B cell (primary cell): ENCODE measurements at regions not wholly inside any gene's neighbourhood (a gene's known extent, or its start where the extent isn't known, plus 50 kb on each side); places are given as distances from the start of the nearest gene placed in this dataset.
"Not testable (repeated sequence)": the region's sequence is repeated elsewhere in the genome, so short reads cannot be mapped to it uniquely, and the experiment has no call there.

ENCODE experiments used
- ATAC-seq: fragments of 200-7000 bp; cut with Tn5 transposase; one replicate; pipeline ENCODE4 v1.10.0; 2021; ENCODE audit warnings: low read depth, mild to moderate bottlenecking, moderate number of reproducible peaks, moderate library complexity
- CTCF ChIA-PET: fragments of 350-600 bp; sonication (Branson Sonifier 250); formaldehyde crosslinking; loops from one replicate; lab custom pipeline; 2021; ENCODE audit warnings: antibody characterized with exemption, inconsistent platforms; lab: Charles Lee
- POLR2A ChIA-PET: fragments of 350-600 bp; sonication (Branson Sonifier 250); formaldehyde crosslinking; loops from one replicate; lab custom pipeline; 2021; ENCODE audit warnings: antibody characterized with exemption; lab: Charles Lee
- DNase-seq: peaks from one replicate; pipeline ENCODE4 v3.0.0; 2013
- H2AFZ ChIP-seq: 2 replicates; pipeline ENCODE4 v1.6.1; 2012; ENCODE audit warnings: mild to moderate bottlenecking, low read depth, low read length; ENCODE audit not compliant: insufficient read depth, poor library complexity, severe bottlenecking
- H3K27ac ChIP-seq, 2 donors: 1 replicate in 1 of 2; 2 replicates in 1 of 2; pipeline ENCODE4 v1.5.1; 2012 to 2013; ENCODE audit warnings: low read length in 2 of 2, mild to moderate bottlenecking in 2 of 2, moderate library complexity in 1 of 2
- H3K27me3 ChIP-seq, 4 experiments: fragments of 200-600 bp in 1 of 4; sonication (generic) in 1 of 4; replicated peaks in 1 of 4; 1 replicate in 2 of 4; 2 replicates in 2 of 4; pipeline versions ENCODE4 v1.6.1 to v1.7.0; 2013 to 2016; ENCODE audit warnings: low read length in 3 of 4, mild to moderate bottlenecking in 2 of 4, mixed read lengths in 1 of 4, moderate library complexity in 1 of 4; ENCODE audit not compliant: insufficient read depth in 4 of 4, control insufficient read depth in 3 of 4; ENCODE audit errors: control extremely low read depth in 1 of 4
- H3K36me3 ChIP-seq, 2 experiments: replicated peaks in 1 of 2; 1 replicate in 1 of 2; 2 replicates in 1 of 2; pipeline versions ENCODE4 v1.6.1 to v1.7.1; 2013; ENCODE audit warnings: low read length in 1 of 2; ENCODE audit not compliant: insufficient read depth in 2 of 2, control insufficient read depth in 1 of 2; ENCODE audit errors: control extremely low read depth in 1 of 2, extremely low read depth in 1 of 2
- H3K4me1 ChIP-seq, 2 donors: fragments of 200-600 bp in 1 of 2; sonication (generic) in 1 of 2; 1 replicate in 1 of 2; 2 replicates in 1 of 2; pipeline versions ENCODE4 v1.5.1 to v1.6.1; 2013 to 2017; ENCODE audit warnings: low read length in 2 of 2; ENCODE audit not compliant: control insufficient read depth in 2 of 2, insufficient read depth in 2 of 2
- H3K4me2 ChIP-seq: replicated peaks from 2 replicates; pipeline ENCODE3; 2012; ENCODE audit warnings: mild to moderate bottlenecking, low read depth, low read length; ENCODE audit not compliant: poor library complexity, severe bottlenecking
- H3K4me3 ChIP-seq, 5 experiments: fragments of 200-600 bp in 1 of 5; sonication (generic) in 1 of 5; 1 replicate in 3 of 5; 2 replicates in 2 of 5; pipeline versions ENCODE4 v1.5.1 to v1.7.0; 2011 to 2016; ENCODE audit warnings: low read length in 4 of 5, mild to moderate bottlenecking in 4 of 5, low read depth in 2 of 5, control low read depth in 1 of 5, moderate library complexity in 1 of 5; ENCODE audit not compliant: insufficient read depth in 1 of 5; ENCODE audit errors: control extremely low read depth in 1 of 5, extremely low read depth in 1 of 5
- H3K79me2 ChIP-seq: fragments of 200-600 bp; sonication (generic); one replicate; pipeline ENCODE4 v1.6.0; 2016; ENCODE audit warnings: low read length; ENCODE audit not compliant: control insufficient read depth, insufficient read depth
- H3K9ac ChIP-seq: fragments of 200-600 bp; sonication (generic); 2 replicates; pipeline ENCODE4 v1.6.1; 2017; ENCODE audit warnings: mild to moderate bottlenecking, low read length, moderate library complexity
- H3K9me3 ChIP-seq, 3 donors: one replicate each; pipeline versions ENCODE4 v1.6.1 to v1.7.1; 2013; ENCODE audit warnings: low read length in 2 of 3; ENCODE audit not compliant: control insufficient read depth in 2 of 3, insufficient read depth in 1 of 3; ENCODE audit errors: control extremely low read depth in 1 of 3
- H4K20me1 ChIP-seq: 2 replicates; pipeline ENCODE4 v1.6.0; 2012; ENCODE audit warnings: mild to moderate bottlenecking, low read length; ENCODE audit not compliant: insufficient read depth, control insufficient read depth, poor library complexity, severe bottlenecking
- H3K27ac Mint-ChIP-seq: one replicate; pipeline ENCODE4 v1.8.0; 2021; ENCODE audit warnings: mixed read lengths
- H3K27me3 Mint-ChIP-seq: one replicate; pipeline ENCODE4 v1.8.0; 2021; ENCODE audit warnings: mixed read lengths
- H3K4me1 Mint-ChIP-seq: one replicate; pipeline ENCODE4 v1.8.0; 2021; ENCODE audit warnings: mixed read lengths
- H3K4me3 Mint-ChIP-seq: one replicate; pipeline ENCODE4 v1.8.0; 2021; ENCODE audit warnings: mixed read lengths
- H3K9me3 Mint-ChIP-seq: one replicate; pipeline ENCODE4 v1.8.0; 2022; ENCODE audit warnings: mixed read lengths; ENCODE audit not compliant: insufficient read depth
- WGBS: methylation state at CpG from one replicate; pipeline ENCODE4 v1.1.5; 2013; ENCODE audit warnings: missing lambda C conversion rate; ENCODE audit not compliant: insufficient coverage; 5-methylcytosine and 5-hydroxymethylcytosine counted together
- intact Hi-C: fragments of 100-400 bp; cut with micrococcal nuclease; formaldehyde crosslinking; loops from one replicate; pipeline ENCODE4 v1.10.0; 2022

DNA sequence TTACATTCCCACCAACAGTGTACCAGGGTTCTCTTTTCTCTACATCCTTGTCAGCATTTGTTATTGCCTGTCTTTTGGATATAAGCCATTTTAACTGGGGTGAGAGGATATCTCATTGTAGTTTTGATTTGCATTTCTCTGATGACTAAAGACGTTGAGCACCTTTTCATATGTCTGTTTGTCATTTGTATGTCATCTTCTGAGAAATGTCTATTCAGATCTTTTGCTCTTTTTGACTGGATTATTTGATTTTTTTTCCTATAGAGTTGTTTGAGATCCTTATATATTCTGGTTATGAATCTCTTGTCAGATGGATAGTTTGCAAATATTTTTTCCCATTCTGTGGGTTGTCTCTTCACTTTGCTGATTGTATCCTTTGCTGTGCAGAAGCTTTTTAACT is 77.6 kb downstream of the SERINC2 start:
- H3K36me3 ChIP-seq, H4K20me1 ChIP-seq, H3K9me3 ChIP-seq, H3K27ac Mint-ChIP-seq, H3K4me3 Mint-ChIP-seq, H3K4me1 ChIP-seq, H3K27ac ChIP-seq, H3K79me2 ChIP-seq, H3K9me3 Mint-ChIP-seq, H3K4me3 ChIP-seq, H3K4me1 Mint-ChIP-seq, DNase-seq, H3K9ac ChIP-seq, ATAC-seq, H3K4me2 ChIP-seq, H3K27me3 ChIP-seq, H2AFZ ChIP-seq, POLR2A ChIA-PET, CTCF ChIA-PET, intact Hi-C loops: not testable (repeated sequence)
- WGBS: 83% methylated on average over 1 of the region's 1 CpG
- peaks cover 18% of the 10 kb centered on the region for H3K27me3 Mint-ChIP-seq

GRCh38 chr1:31495351-31495750 is 81.0 kb upstream of the TINAGL1 start:
- H3K36me3 ChIP-seq, H3K4me2 ChIP-seq, H3K4me3 ChIP-seq, H3K9ac ChIP-seq, H3K27ac ChIP-seq, ATAC-seq, H3K27ac Mint-ChIP-seq, H3K9me3 ChIP-seq, H3K9me3 Mint-ChIP-seq, H4K20me1 ChIP-seq, H3K79me2 ChIP-seq, CTCF ChIA-PET, H3K4me1 Mint-ChIP-seq, H3K27me3 ChIP-seq, H3K4me1 ChIP-seq, H2AFZ ChIP-seq, DNase-seq, H3K4me3 Mint-ChIP-seq, intact Hi-C loops, POLR2A ChIA-PET: not testable (repeated sequence)
- peaks cover 16% of the 10 kb centered on the region for H3K27me3 Mint-ChIP-seq
- whole genome bisulfite sequencing: no CpG with 5 or more reads among the region's 5 CpGs

- H3K4me1 ChIP-seq, ATAC-seq, POLR2A ChIA-PET, H4K20me1 ChIP-seq, H3K27me3 ChIP-seq, H3K9me3 Mint-ChIP-seq, H3K4me3 ChIP-seq, H3K9me3 ChIP-seq, H3K27ac Mint-ChIP-seq, H3K9ac ChIP-seq, DNase-seq, H2AFZ ChIP-seq, intact Hi-C loops, H3K4me3 Mint-ChIP-seq, H3K4me2 ChIP-seq, H3K4me1 Mint-ChIP-seq, H3K27ac ChIP-seq, H3K79me2 ChIP-seq, H3K36me3 ChIP-seq, CTCF ChIA-PET: not testable (repeated sequence)
- WGBS: no CpG with 5 or more reads among the region's 2 CpGs
- peaks cover 14% of the 10 kb centered on the region for H3K27me3 Mint-ChIP-seq
Measured at GRCh38 chr1:31495770-31496169, 80.5 kb upstream of the TINAGL1 start.
